GM12873 (cell line): ENCODE measurements at regions not wholly inside any gene's neighbourhood (a gene's known extent, or its start where the extent isn't known, plus 50 kb on each side); places are given as distances from the start of the nearest gene placed in this dataset.

ENCODE experiments used
- TF ChIP-seq, protein P1 (sequence below): IDR thresholded peaks from 2 replicates; pipeline ENCODE4 v1.5.1; 2012; ENCODE audit warnings: low read depth, mild to moderate bottlenecking, moderate library complexity, low read length, control low read depth; ENCODE audit not compliant: insufficient read depth; ENCODE audit errors: missing control alignments

DNA sequence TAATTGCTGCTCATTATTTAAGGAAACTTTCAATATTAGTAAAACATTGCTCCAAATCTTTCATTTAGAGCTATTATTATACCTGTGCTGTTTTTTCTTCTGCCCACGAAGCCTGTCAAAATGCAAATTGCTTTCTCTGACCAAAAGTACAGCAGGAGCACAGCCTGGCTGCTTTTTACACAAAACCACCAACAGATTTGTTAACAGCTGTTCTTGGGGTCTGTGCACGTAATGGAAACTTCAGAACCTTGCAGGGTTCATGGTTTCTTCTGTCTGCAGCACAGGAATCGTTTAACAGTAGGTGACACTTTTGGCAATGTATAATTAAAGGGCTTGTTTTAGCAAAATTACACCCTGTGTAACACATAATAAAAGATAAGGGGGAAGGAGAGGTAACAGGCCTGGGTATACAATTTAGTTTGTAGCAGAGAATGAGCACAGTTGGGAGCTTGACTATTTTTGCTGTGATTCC is 447.3 kb downstream of the KCNJ3 start:
- TF ChIP-seq, protein P1, sequence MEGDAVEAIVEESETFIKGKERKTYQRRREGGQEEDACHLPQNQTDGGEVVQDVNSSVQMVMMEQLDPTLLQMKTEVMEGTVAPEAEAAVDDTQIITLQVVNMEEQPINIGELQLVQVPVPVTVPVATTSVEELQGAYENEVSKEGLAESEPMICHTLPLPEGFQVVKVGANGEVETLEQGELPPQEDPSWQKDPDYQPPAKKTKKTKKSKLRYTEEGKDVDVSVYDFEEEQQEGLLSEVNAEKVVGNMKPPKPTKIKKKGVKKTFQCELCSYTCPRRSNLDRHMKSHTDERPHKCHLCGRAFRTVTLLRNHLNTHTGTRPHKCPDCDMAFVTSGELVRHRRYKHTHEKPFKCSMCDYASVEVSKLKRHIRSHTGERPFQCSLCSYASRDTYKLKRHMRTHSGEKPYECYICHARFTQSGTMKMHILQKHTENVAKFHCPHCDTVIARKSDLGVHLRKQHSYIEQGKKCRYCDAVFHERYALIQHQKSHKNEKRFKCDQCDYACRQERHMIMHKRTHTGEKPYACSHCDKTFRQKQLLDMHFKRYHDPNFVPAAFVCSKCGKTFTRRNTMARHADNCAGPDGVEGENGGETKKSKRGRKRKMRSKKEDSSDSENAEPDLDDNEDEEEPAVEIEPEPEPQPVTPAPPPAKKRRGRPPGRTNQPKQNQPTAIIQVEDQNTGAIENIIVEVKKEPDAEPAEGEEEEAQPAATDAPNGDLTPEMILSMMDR = no peak

DNA sequence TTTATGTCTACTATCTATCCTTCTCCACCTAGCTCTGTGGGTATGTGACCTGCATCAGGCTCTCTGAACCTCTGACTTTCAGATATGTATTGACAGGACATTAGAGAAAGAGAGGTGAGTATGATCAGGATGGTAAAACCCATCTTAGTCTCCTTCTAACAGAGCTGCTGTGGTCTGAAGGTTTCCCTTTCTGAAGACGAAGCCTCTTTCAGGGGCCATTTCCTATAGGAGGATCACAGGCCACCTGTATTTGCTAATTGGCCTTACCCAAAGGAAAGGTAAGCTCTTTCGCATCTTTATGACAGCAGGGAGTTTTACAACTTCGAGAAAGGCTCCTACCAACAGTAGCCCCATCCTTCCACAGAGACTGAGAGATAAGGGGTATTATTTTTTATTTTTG is 442.9 kb downstream of the KCNJ3 start:
- TF ChIP-seq, protein P1 = no peak

DNA sequence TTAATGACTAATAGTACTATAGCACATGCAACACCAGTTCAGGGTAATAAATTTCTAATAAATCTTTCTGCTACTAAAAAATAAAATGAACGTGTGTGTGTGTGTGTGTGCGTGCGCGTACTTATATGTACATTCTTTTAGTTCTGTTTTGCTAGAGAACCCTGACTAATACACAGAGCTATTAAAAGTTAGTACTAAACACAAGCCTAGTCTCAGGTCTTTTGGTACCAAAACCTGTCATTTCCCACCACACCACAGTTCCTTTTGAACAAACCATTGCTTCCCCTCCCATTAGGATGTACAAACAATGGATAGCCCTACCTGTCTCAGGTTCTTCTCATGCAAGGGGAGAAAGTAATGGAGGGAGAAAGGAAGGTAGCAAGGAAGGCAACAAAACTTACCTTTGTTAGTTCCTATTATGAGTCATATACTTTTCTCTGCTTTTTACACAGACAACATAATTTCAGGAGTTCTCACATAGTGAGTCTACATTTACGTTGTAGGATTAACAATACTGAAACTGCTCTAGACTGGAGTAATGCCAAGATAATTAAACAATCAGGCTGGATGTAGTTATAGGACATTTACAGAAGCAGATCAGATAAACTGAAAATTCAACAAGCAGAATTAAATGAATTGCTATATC is 427.2 kb downstream of the KCNJ3 start:
- TF ChIP-seq, protein P1 = no peak

DNA sequence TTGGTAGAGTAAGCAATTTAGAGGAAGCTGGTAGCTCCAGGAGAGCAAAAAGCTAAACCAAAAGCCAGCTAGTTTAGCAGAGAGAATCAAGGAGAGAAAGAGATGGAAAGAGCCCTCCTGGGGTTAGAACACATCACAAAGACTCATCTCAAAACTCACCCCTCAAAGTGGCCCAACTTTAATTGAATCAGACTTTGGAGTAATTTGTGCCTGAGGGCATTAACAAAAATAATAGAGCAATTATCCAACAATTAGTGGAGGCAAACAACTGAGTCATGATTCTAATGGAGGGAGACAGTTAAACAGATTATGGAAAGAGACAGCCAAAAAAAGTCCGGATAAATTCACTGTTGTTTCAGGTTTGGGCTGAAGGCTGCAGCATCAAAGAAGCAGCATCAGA is 417.4 kb downstream of the KCNJ3 start:
- TF ChIP-seq, protein P1 = no peak

DNA sequence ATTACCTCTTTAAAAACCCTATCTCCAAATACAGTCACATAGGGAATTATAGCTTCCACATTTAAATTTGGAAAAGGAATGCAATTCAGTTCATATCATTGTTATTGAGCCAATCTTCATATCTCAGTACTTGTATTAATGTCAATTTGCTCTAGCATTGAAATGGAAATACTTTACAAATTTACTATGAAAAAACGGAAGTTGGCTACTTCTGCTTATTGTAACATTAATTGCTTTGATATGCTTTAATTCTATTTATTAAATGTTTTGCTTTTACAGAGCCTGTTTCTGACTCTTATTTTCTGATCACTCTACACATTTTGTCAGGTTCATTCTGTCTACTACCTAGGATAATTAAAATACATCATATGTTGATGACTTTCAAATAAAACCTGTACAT is 412.6 kb downstream of the KCNJ3 start:
- TF ChIP-seq, protein P1 = no peak

DNA sequence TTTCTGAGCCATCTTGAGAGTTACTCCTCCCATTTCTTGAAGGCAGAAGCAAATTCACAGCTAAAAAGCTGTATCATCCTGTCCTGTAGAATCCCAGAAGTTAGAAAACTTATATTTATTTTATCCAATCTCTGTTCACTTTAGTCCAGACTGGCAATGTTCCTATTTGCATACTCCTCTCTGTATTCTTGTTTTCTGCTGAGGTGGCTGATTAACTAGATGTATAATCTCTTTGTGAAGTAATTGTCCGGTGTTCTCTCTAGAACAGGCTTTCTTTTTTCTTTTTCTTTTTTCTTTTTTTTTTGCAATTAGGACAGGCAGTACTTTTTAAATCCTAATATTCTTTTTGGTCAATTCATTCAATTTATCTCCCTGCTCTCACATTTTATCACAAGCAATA is 411.0 kb downstream of the KCNJ3 start:
- TF ChIP-seq, protein P1 = no peak

DNA sequence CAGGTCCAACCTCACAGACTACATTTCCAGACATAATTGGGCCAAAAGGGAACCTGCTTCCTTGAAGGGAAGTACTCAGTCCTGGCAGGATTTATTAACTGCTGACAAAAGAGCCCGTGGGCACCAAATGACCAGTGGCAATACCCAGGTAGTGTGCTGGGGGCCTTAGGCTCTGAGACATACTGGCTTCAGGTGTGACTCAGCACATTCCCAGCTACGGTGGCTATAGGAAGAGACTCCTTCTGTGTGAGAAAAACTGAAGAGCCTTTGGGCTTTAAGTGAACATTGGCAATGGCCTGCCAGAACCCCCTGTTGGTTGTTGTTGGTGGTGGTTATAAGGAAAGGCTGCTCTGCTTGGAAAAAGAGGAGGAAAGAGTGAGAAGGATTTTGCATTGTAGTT is 401.8 kb downstream of the KCNJ3 start:
- TF ChIP-seq, protein P1 = no peak
